Left ventricle myocardium inferior (tissue), 1 donor: ENCODE measurements at regions not wholly inside any gene's neighbourhood (a gene's known extent, or its start where the extent isn't known, plus 50 kb on each side); places are given as distances from the start of the nearest gene placed in this dataset.
"Not testable (repeated sequence)": the region's sequence is repeated elsewhere in the genome, so short reads cannot be mapped to it uniquely, and the experiment has no call there.

ENCODE experiments used
- DNase-seq: peaks from one replicate; pipeline ENCODE4 v3.0.0-alpha.2; 2020
- H3K27ac ChIP-seq: fragments of 200-600 bp; replicated peaks from 2 replicates; pipeline ENCODE4 v1.8.0; 2021
- H3K27me3 ChIP-seq: fragments of 200-600 bp; 2 replicates; pipeline ENCODE4 v1.8.0; 2021; ENCODE audit warnings: low read depth
- H3K36me3 ChIP-seq: fragments of 200-600 bp; 2 replicates; pipeline ENCODE4 v1.8.0; 2021
- H3K4me1 ChIP-seq: fragments of 200-600 bp; 2 replicates; pipeline ENCODE4 v1.8.0; 2021
- H3K4me3 ChIP-seq: fragments of 200-600 bp; 2 replicates; pipeline ENCODE4 v1.8.0; 2021; ENCODE audit warnings: mild to moderate bottlenecking, moderate library complexity
- H3K9me3 ChIP-seq: fragments of 200-600 bp; replicated peaks from 2 replicates; pipeline ENCODE4 v1.8.0; 2021
- intact Hi-C: fragments of 100-400 bp; cut with micrococcal nuclease; formaldehyde crosslinking; loops from one replicate; pipeline ENCODE4 v1.11.0; 2022
- TF ChIP-seq, protein P1 (sequence below): fragments of 200-600 bp; IDR thresholded peaks from 2 replicates; pipeline ENCODE4 v1.8.0; 2021; ENCODE audit warnings: antibody characterized with exemption, mild to moderate bottlenecking, borderline replicate concordance
- donor health status: DM: no; HTN: yes; CAD: no; lungs with severe emphysema.

DNA sequence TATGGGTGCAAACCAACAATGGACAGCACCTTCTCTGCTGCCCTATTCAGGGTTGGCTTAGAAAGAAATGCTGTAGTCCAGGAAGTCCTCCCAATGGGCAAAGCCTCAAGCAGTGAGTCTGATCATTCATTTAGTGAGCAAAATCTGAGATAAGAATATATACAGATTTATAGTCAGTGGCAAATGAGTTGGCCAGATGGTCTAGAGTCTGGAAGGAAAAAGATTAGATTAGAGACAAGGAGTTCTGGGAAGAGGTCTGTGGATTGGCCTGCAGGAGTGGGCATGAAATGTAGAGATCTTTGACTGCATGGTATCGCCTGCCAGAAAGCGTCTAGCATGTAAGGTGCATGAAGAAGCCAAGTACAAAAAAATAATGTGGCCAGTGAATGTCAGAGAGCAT, 201.9 kb upstream of the PTER start:
- intact Hi-C loops = no loop called here
- Histone ChIP-seq H3K27ac (no peak overlapping the region), H3K4me3 (no peak overlapping the region), H3K27me3 (peaks cover 3% of the 10 kb centered on the region), H3K36me3 (no peaks in the 10 kb centered on the region), H3K9me3 (peaks cover 3% of the 10 kb centered on the region), H3K4me1 (no peaks in the 10 kb centered on the region)
- TF ChIP-seq, protein P1, sequence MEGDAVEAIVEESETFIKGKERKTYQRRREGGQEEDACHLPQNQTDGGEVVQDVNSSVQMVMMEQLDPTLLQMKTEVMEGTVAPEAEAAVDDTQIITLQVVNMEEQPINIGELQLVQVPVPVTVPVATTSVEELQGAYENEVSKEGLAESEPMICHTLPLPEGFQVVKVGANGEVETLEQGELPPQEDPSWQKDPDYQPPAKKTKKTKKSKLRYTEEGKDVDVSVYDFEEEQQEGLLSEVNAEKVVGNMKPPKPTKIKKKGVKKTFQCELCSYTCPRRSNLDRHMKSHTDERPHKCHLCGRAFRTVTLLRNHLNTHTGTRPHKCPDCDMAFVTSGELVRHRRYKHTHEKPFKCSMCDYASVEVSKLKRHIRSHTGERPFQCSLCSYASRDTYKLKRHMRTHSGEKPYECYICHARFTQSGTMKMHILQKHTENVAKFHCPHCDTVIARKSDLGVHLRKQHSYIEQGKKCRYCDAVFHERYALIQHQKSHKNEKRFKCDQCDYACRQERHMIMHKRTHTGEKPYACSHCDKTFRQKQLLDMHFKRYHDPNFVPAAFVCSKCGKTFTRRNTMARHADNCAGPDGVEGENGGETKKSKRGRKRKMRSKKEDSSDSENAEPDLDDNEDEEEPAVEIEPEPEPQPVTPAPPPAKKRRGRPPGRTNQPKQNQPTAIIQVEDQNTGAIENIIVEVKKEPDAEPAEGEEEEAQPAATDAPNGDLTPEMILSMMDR = no peak
- DNase-seq = no peak

DNA sequence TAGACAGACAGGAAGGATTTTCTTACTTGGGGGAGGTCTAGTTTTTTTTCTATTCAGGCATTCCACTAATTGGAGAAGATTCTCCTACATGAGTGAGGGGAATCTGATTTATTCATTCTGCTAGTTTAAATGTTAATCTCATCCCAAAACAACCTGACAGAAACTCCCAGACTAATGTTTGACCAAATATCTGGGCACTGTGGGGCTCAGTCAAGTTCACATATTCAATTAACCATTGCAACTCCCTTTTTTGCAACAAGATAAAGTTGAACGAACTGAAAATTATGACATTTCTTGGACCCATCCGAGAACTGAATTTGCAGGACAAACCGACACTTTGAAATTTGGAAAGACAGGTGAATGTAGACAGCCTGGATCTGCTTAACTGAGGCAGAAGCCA, 194.4 kb upstream of the PTER start:
- H3K4me1 ChIP-seq = no peaks in the 10 kb centered on the region
- TF ChIP-seq, protein P1 = no peak
- no peak overlapping the region for H3K27ac ChIP-seq
- intact Hi-C loops = no loop called here
- H3K9me3 ChIP-seq = peaks cover 22% of the 10 kb centered on the region
- no peaks in the 10 kb centered on the region for H3K36me3 ChIP-seq
- no peak overlapping the region for H3K4me3 ChIP-seq
- no peak for DNase-seq
- peaks cover 7% of the 10 kb centered on the region for H3K27me3 ChIP-seq

DNA sequence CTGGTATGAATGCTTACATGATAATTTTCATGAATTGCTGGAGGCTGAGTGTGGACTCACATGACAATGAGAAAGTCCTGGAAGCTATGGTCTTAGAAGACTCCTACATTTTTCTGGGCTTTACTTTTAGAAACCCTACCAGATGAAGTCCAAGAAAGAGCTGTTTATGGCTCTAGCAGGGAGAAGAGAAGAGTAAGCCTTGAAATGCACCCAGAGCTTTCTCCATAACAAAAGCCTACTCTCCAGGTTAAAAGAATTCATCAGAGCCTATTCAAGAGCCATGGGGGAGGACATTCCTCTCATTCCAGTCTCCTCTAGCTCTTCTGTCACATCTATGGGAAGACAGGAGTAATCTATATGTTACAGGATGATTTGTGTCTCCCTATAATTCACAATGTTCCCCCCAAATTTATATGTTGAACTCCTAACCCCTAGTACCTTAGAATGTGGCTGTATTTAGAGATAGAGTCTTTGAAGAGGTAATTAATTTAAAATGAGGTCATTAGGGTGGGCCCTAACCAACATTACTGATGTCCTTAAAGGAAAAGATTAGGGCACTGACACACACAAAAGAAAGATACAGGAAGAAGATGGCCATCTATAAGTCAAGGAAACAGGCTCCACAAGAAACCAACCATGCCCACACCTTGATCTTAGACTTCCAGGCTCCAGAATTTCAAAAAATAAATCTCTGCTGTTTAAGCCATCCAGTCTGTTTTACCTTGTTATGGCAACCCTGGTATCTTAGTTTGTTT, 193.8 kb upstream of the PTER start:
- intact Hi-C loops = no loop called here
- no peak for DNase-seq
- Histone ChIP-seq H3K4me3 (no peak overlapping the region), H3K4me1 (no peaks in the 10 kb centered on the region), H3K27ac (no peak overlapping the region), H3K27me3 (peaks cover 7% of the 10 kb centered on the region), H3K36me3 (no peaks in the 10 kb centered on the region), H3K9me3 (peaks cover 22% of the 10 kb centered on the region)
- TF ChIP-seq, protein P1 = no peak

DNA sequence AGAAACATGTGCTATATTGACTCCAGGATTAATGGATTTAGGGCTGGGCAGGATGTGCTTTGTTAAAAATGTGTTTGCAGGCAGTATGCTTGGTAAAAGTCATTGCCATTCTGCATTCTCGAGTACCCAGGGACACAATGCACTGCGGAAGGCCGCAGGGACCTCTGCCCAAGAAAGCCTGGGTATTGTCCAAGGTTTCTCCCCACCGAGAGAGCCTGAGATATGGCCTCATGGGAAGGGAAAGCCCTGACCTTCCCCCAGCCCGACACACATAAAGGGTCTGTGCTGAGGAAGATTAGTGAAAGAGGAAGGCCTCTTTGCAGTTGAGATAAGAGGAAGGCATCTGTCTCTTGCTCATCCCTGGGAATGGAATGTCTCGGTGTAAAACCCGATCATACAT, 186.7 kb upstream of the PTER start:
- H3K4me1 ChIP-seq, H3K27ac ChIP-seq, DNase-seq, H3K36me3 ChIP-seq, H3K4me3 ChIP-seq, intact Hi-C loops: not testable (repeated sequence)
- peaks cover 37% of the 10 kb centered on the region for H3K9me3 ChIP-seq
- H3K27me3 ChIP-seq = peaks cover 13% of the 10 kb centered on the region

DNA sequence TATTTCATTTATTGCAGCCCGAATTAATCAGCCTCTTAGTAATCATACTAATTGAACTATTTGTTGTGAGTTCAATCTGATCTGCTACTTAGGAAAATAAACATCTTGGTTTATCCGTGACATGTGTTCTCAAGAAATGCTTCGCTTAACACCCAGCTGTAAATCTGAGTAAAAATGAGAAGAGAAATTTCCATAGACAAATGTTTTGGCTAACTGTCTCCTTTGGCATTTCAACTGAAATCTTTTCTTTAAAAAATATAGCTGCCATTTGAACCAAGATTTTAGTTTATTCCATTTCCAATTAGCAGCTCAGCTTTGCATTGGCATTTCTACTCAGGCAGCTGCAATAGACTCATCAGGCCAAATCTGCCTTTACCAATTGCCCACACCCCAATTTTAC, 180.5 kb upstream of the PTER start:
- no peak for DNase-seq
- Histone ChIP-seq H3K36me3 (no peaks in the 10 kb centered on the region), H3K4me3 (no peak overlapping the region), H3K27ac (no peak overlapping the region), H3K27me3 (peaks cover 8% of the 10 kb centered on the region), H3K4me1 (no peaks in the 10 kb centered on the region), H3K9me3 (peaks cover 32% of the 10 kb centered on the region)
- intact Hi-C loops = no loop called here
- TF ChIP-seq, protein P1 = no peak

DNA sequence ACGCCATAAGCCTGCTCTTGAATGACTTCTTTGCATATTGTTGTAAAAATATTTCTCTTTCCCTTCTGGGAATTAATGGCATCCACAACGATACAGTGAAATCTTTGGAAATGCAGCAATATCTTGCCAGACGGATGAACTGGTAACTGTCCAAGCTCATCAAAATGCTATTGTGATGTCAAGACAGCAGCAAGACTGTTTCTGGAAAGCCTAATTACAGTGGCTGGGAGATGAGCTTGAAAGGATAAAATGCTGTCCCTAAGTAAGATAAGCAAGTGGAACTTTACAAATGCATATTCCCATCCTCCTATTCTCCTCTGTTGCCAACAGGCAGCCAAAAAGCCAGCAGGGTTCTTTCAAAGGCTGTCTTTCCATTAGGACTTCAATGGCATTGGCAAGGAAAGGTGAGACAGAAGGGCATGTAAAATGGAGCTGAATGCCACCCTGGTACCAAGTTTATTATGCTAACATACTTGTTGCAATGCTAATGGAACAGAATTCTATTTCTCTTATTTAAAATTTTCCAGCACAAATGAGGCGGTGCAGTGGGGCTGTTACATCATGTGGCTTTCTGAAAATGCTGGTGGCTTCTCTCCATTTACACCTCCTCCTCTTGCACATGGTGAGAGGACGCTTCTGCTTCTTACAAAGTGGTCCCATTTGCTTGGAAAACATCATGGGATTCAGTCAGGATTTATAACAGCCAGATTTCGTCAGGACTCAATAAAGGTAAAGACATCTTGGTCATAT, 178.3 kb upstream of the PTER start:
- intact Hi-C loops = no loop called here

More for the DNA sequence above, 178.3 kb upstream of the PTER start:
- Histone ChIP-seq H3K4me3 (no peak overlapping the region), H3K9me3 (peaks cover 19% of the 10 kb centered on the region), H3K36me3 (no peaks in the 10 kb centered on the region), H3K27me3 (peaks cover 8% of the 10 kb centered on the region), H3K4me1 (no peaks in the 10 kb centered on the region), H3K27ac (no peak overlapping the region)
- TF ChIP-seq, protein P1 = no peak
- no peak for DNase-seq
